Skeletal muscle tissue (tissue), 3 donors: ENCODE measurements at regions not wholly inside any gene's neighbourhood (a gene's known extent, or its start where the extent isn't known, plus 50 kb on each side); places are given as distances from the start of the nearest gene placed in this dataset.
"Not testable (repeated sequence)": the region's sequence is repeated elsewhere in the genome, so short reads cannot be mapped to it uniquely, and the experiment has no call there.

ENCODE experiments used
- H3K27ac ChIP-seq: one replicate; pipeline ENCODE4 v1.7.0; 2013; ENCODE audit warnings: mild to moderate bottlenecking, low read depth, low read length, inconsistent platforms
- H3K27me3 ChIP-seq, 3 donors: one replicate each; pipeline ENCODE4 v1.7.0; 2013; ENCODE audit warnings: low read length in 3 of 3; ENCODE audit not compliant: control insufficient read depth in 3 of 3, insufficient read depth in 3 of 3
- H3K36me3 ChIP-seq, 3 donors: one replicate each; pipeline ENCODE4 v1.7.0; 2013; ENCODE audit warnings: low read length in 3 of 3; ENCODE audit not compliant: control insufficient read depth in 3 of 3, insufficient read depth in 3 of 3
- H3K4me1 ChIP-seq, 3 donors: one replicate each; pipeline ENCODE4 v1.7.0; 2013; ENCODE audit warnings: low read length in 3 of 3, mild to moderate bottlenecking in 3 of 3; ENCODE audit not compliant: control insufficient read depth in 3 of 3, insufficient read depth in 3 of 3
- H3K4me3 ChIP-seq, 3 donors: one replicate each; pipeline ENCODE4 v1.7.0; 2013; ENCODE audit warnings: low read length in 3 of 3
- H3K9ac ChIP-seq, 3 donors: one replicate each; pipeline ENCODE4 v1.7.0; 2013; ENCODE audit warnings: low read length in 3 of 3, mild to moderate bottlenecking in 3 of 3, moderate library complexity in 2 of 3, low read depth in 1 of 3
- H3K9me3 ChIP-seq, 3 donors: one replicate each; pipeline ENCODE4 v1.7.0; 2013; ENCODE audit warnings: low read length in 3 of 3; ENCODE audit not compliant: control insufficient read depth in 3 of 3
- donor health status: Osteomylitis.

GRCh38 chr7:67335165-67335564, 338.5 kb downstream of the TYW1 start:
- not testable (repeated sequence) for H3K9me3 ChIP-seq, H3K27me3 ChIP-seq, H3K4me1 ChIP-seq, H3K36me3 ChIP-seq
- Histone ChIP-seq H3K9ac (peak overlapping the region in 1 of 3 donors; percentile 25), H3K4me3 (peak overlapping the region in 1 of 3 donors; percentile 41), H3K27ac (peak overlapping the region; percentile 62)

GRCh38 chr7:67335663-67336062, 339.0 kb downstream of the TYW1 start:
- not testable (repeated sequence) for H3K27me3 ChIP-seq, H3K4me3 ChIP-seq, H3K9me3 ChIP-seq
- peak overlapping the region; percentile 79 for H3K27ac ChIP-seq
- H3K9ac ChIP-seq: peak overlapping the region; percentile 56 to 75 (median 61)
- H3K4me1 ChIP-seq: peaks cover 4 to 12% (median 9%) of the 10 kb centered on the region in 3 donors
- H3K36me3 ChIP-seq: peaks cover 4 to 12% (median 8%) of the 10 kb centered on the region in 3 donors

GRCh38 chr7:67338545-67338944, 341.9 kb downstream of the TYW1 start:
- peak overlapping the region; percentile 58 to 79 (median 61) for H3K9ac ChIP-seq
- H3K9me3 ChIP-seq, H3K27me3 ChIP-seq: not testable (repeated sequence)
- H3K27ac ChIP-seq: peak overlapping the region; percentile 87
- peaks cover 18 to 33% (median 25%) of the 10 kb centered on the region in 3 donors for H3K36me3 ChIP-seq
- peaks cover 31 to 39% (median 37%) of the 10 kb centered on the region in 3 donors for H3K4me1 ChIP-seq
- peak overlapping the region; percentile 35 to 56 (median 56) for H3K4me3 ChIP-seq

- peaks cover 37 to 55% (median 45%) of the 10 kb centered on the region in 3 donors for H3K36me3 ChIP-seq
Observed at GRCh38 chr7:67341153-67341768, 344.6 kb downstream of the TYW1 start.

GRCh38 chr7:67343114-67343513, 346.5 kb downstream of the TYW1 start:
- Histone ChIP-seq H3K27me3 (no peaks in the 10 kb centered on the region), H3K36me3 (peaks cover 40 to 67% (median 50%) of the 10 kb centered on the region in 3 donors), H3K27ac (peak overlapping the region; percentile 67), H3K4me1 (peaks cover 60 to 76% (median 64%) of the 10 kb centered on the region in 3 donors), H3K4me3 (peak overlapping the region; percentile 24 to 67 (median 33)), H3K9me3 (no peaks in the 10 kb centered on the region), H3K9ac (peak overlapping the region; percentile 3 to 35 (median 4))

More at GRCh38 chr7:67341153-67341768, 344.6 kb downstream of the TYW1 start:
- H3K27ac ChIP-seq: peak overlapping the region; percentile 87
- peaks cover 56 to 66% (median 59%) of the 10 kb centered on the region in 3 donors for H3K4me1 ChIP-seq
- no peaks in the 10 kb centered on the region for H3K9me3 ChIP-seq
- no peaks in the 10 kb centered on the region for H3K27me3 ChIP-seq
- peak overlapping the region; percentile 19 to 60 (median 48) for H3K4me3 ChIP-seq
- H3K9ac ChIP-seq: peak overlapping the region; percentile 2 to 70 (median 46)

- H3K9me3 ChIP-seq: no peaks in the 10 kb centered on the region
- peaks cover 60 to 76% (median 67%) of the 10 kb centered on the region in 3 donors for H3K4me1 ChIP-seq
- peak overlapping the region; percentile 24 to 67 (median 33) for H3K4me3 ChIP-seq
- H3K27me3 ChIP-seq: no peaks in the 10 kb centered on the region
- peaks cover 43 to 67% (median 55%) of the 10 kb centered on the region in 3 donors for H3K36me3 ChIP-seq
- peak overlapping the region; percentile 67 for H3K27ac ChIP-seq
- peak overlapping the region in 2 of 3 donors; percentile 3 to 35 for H3K9ac ChIP-seq
Observed at GRCh38 chr7:67343572-67343971, 346.9 kb downstream of the TYW1 start.

- Histone ChIP-seq H3K36me3 (peaks cover 45 to 69% (median 55%) of the 10 kb centered on the region in 3 donors), H3K27me3 (no peaks in the 10 kb centered on the region), H3K27ac (peak overlapping the region; percentile 15), H3K4me3 (peak overlapping the region in 1 of 3 donors; percentile 49), H3K9ac (no peak overlapping the region), H3K9me3 (no peaks in the 10 kb centered on the region), H3K4me1 (peaks cover 58 to 73% (median 69%) of the 10 kb centered on the region in 3 donors)
Observed at GRCh38 chr7:67344481-67345193, 348.0 kb downstream of the TYW1 start.

GRCh38 chr7:67346126-67346525, 349.5 kb downstream of the TYW1 start:
- H3K4me3 ChIP-seq: peak overlapping the region in 2 of 3 donors; percentile 15 to 24
- no peaks in the 10 kb centered on the region for H3K27me3 ChIP-seq
- H3K9ac ChIP-seq: no peak overlapping the region
- H3K4me1 ChIP-seq: peaks cover 46 to 61% (median 61%) of the 10 kb centered on the region in 3 donors
- peaks cover 42 to 59% (median 46%) of the 10 kb centered on the region in 3 donors for H3K36me3 ChIP-seq
- peak overlapping the region; percentile 16 for H3K27ac ChIP-seq
- H3K9me3 ChIP-seq: no peaks in the 10 kb centered on the region

GRCh38 chr7:67346876-67347275, 350.2 kb downstream of the TYW1 start:
- H3K36me3 ChIP-seq: peaks cover 35 to 52% (median 39%) of the 10 kb centered on the region in 3 donors
- peak overlapping the region in 1 of 3 donors; percentile 45 for H3K9ac ChIP-seq
- no peaks in the 10 kb centered on the region for H3K27me3 ChIP-seq
- peak overlapping the region; percentile 21 for H3K27ac ChIP-seq
- peaks cover 39 to 53% (median 53%) of the 10 kb centered on the region in 3 donors for H3K4me1 ChIP-seq
- H3K9me3 ChIP-seq: no peaks in the 10 kb centered on the region
- H3K4me3 ChIP-seq: no peak overlapping the region

GRCh38 chr7:67348171-67348570, 351.5 kb downstream of the TYW1 start:
- Histone ChIP-seq H3K27ac (no peak overlapping the region), H3K4me3 (no peak overlapping the region), H3K9ac (no peak overlapping the region), H3K27me3 (no peaks in the 10 kb centered on the region), H3K4me1 (peaks cover 26 to 42% (median 41%) of the 10 kb centered on the region in 3 donors), H3K9me3 (no peaks in the 10 kb centered on the region), H3K36me3 (peaks cover 35 to 47% (median 36%) of the 10 kb centered on the region in 3 donors)
